GM19238 (cell line): ENCODE measurements at regions not wholly inside any gene's neighbourhood (a gene's known extent, or its start where the extent isn't known, plus 50 kb on each side); places are given as distances from the start of the nearest gene placed in this dataset.
"Not testable (repeated sequence)": the region's sequence is repeated elsewhere in the genome, so short reads cannot be mapped to it uniquely, and the experiment has no call there.

ENCODE experiments used
- DNase-seq: peaks from one replicate; pipeline ENCODE4 v3.0.0; 2011; ENCODE audit warnings: low spot score; ENCODE audit not compliant: insufficient read length

DNA sequence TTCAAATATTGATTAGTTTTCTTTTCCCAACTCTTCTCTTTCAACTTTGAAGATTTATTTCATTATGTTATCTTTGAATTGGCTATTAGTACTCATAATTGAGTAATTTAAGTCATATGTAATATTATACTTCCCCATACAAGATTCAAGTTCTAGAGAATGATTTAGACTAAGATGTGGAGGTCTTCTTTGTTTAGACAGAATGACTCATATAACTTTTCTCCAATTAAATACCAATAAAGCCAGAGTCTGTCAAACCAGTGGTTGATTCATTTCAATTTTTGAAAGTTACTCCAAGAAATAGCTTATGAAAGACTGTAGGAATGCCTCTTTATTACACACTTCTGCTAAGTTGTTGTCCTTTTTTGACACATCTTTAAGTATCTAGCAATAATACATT, 115.8 kb upstream of the SLC35F3 start:
- no peak for DNase-seq

DNA sequence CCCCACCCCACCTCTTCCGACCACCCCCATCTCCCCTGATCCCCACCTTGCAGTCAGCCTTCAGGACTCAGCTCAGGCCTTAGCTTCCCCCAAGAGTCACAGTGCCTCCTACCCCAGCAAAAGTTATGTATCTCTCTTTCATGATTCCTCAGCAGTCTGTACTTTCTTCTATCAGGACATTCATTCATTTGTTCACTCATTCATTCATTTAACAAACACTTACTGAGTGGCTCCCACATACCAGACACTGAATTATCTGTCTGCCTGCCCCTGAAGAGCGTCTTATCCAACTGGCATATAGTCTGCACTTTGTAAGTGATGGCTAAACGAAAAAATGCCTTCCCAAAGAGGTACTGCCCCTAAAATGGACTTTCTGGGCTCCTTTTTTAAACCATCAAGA, 114.4 kb upstream of the SLC35F3 start:
- DNase-seq = no peak

DNA sequence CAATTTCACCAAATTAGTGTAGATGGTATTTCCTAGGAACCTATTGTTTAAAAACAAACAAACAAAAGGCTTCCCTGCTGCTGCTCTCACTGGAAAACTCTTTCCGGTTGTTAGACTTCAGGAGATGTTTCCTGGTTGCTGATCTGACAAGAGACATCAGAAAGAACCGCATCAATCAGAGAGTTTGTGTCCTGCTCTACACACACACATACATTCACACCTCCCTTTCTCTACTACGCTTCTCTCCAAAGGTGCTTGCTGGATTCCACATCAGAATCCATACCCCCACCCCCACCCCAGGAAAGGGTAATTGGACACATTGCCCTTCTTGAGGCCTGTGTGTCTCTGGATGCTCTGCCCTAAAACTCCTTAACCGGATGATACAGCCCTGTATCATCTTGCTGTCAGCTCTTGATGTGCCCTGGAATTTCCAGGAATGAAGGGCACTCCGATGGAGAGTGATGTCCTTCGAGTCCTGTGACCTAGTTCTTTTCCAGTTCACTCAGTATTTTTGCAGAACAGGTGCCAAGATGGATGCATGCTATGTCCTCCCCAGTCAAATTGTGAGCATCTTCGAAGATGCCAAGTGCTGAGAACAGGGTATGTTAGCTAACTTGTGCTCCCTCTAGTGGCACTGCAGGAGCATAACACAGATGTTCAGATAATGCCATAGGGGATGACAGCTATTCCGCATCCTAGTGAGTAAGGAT, 113.7 kb upstream of the SLC35F3 start:
- DNase-seq = peak; percentile 27

DNA sequence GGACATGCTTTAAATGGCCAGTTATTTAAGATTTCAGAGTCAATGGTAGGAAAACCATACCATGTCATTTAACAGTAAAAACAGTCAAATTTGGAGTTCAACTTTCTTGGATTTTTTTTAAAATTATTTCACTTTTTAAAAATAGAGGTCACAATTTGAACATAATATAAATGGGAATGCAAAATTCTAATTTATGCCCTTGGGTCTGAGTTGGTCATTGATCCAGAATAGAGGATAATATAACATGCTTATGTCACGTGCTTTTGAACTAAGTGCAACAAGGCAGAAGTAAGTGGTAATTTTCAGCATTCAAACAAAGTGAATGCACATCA, 113.1 kb upstream of the SLC35F3 start:
- no peak for DNase-seq

DNA sequence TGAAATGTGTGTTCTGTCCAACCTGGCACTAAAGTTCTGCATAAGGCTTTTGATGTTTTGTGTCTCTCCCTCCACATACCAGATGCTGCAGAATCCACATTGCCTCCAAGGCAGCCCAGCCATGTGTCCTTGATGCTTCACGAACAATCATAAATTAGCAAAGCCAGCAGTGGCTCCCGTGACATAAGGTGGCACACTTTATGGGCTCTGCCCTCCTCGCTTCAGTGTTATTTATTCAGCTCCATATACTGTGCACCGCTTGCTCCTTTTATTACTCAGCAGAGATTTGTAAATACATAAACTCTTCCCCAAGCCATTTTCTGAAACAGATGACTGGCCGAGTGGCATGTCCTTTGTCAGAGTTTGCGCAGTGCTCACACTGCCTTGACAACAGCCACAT, 112.8 kb upstream of the SLC35F3 start:
- no peak for DNase-seq

DNA sequence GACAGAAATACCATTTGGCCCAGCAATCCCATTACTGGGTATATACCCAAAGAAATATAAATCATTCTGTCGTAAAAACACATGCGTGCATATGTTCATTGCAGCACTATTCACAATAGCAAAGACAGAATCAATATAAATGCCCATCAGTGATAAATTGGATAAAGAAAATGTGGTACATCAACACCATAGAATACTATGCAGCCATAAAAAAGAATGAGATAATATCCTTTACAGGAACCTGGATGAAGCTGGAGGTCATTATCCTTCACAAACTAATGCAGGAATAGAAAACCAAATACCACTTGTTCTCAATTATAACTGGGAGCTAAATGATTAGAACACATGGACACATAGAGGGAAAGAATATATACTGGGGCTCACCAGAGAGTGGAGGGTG, 109.6 kb upstream of the SLC35F3 start:
- DNase-seq = no peak

DNA sequence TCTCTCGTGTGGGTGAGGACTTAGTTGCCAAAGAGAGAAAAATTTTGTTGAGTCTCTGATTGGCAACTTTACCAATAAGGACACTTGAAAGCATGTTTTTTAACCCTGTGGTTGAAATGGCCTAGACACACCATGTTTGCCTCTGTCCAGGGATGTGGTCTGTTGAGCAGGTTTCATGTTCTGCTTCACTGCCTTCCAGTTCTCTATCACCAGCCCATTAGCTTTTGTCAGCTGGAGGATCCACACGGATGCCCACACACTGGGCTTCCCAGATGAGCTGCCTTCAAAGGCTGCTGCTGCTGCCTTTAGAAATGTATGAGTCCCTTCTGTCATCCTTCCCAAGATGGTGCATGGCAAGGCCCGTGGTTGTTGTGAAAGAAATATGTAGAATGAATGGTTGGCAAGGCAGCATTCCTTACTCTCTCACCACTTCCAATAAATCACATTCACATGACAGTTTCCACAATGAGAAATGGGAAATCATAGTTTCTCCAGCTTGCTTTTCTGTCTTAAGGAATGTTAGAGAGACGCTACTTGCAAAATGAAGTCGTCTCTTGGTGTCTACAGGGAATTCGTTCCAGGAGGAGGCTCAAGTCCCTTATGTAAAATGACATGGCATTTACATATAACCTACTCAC, 108.2 kb upstream of the SLC35F3 start:
- DNase-seq = no peak

DNA sequence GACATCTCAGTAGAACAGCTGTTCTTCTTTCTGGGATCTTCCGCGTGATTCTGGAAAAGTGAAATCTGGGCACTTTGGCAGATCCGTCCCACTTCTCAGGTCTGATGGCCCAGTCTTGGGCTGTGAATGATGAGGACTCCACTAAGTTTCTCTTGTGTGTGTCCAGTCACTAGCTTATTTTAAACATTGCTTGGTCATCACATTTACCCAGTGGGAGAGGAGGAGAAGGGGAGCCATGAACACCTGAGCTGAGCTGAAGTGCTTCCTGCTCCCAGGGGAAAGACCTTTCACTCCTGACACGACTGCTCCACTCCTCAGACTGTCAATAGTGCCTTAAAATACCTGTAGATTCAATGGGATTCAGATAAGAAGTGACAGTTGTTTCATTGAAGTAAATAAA, 101.9 kb upstream of the SLC35F3 start:
- DNase-seq = no peak

DNA sequence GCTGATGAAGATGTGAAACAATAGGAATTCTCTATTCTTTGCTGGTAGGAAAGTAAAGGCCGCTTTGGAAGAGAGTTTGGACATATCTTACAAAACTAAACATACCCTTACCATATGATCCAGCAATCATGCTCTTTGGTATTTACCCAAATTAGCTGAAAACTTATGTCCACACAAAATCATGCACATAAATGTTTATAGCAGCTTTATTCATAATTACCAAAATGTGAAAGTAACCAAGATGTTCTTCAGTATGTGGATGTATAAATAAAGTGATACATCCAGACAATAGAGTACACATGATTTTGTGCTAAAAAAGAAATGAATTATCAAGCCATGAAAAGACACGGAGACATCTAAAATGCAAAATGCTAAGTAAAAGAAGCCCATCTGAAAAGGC, 98.7 kb upstream of the SLC35F3 start:
- no peak for DNase-seq

DNA sequence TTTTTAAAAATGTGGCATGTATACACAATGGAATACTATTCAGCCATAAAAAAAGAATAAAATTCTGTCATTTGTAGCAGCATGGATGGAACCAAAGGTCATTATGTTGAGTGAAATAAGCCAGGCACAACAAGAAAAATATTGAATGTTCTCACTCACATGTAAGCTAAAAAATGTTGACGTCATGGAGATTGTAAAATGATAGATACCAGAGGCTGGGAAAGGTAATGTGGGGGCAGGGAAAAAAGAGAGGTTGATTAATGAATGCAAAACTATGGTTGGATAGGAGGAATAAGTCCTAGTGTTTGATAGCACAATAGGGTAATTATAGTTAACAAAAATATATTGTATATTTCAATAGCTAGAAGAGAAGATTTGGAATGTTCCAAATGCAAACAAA, 89.1 kb upstream of the SLC35F3 start:
- DNase-seq = no peak

DNA sequence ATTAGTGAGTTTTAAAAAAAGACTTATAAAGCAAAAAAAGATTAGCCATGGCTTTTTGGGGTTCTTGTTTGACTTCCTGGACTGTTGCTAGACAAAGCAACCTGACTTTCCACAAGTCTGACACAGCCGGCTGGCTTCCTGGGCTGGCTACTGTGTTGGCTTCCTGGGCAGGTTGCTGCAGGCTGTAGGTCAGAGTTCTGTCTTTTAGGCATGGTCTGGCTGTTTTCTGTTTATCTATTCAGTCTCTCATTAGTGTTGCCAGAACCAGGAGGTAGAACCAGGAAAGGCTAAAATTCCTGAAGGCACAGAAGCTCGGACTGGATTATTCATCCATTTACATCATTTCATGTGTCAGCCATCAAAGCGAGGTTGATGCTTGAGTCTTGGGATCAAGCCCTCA, 88.6 kb upstream of the SLC35F3 start:
- no peak for DNase-seq

DNA sequence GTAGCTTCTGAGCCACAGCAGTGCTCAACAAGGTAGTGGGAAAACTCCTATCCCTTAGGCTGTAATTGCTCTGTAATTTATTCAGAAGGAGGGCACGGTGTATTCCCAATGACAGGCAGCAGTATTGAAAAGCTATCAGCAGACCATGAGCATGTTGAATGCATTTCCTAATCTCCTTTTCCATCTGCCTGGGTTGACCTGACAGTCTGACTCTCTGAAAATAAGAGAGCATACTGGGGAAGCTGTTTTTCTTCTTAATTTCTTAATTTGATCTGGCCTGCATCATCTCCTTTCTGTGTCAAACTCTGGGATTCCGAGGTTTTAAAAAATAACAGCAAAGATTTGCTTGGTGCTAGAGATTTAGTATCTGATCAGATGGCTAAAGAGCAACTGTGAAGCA, 88.1 kb upstream of the SLC35F3 start:
- DNase-seq = no peak

DNA sequence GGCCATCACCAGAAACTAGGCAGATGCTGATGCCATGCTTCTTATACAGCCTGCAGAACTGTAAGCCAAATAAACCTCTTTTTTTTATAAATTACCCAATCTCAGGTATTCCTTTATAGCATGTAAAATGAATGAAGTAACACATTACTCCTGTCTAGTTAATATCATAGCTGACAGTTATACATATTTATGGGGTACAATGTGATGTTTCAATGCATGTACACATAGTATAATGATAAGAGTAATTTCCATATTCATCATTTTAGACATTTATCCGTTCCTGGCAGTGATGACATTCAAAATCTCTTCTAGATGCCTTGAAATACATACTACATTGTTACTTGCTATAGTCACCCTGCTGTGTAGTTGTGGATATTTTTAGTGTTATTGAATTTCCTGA, 85.4 kb upstream of the SLC35F3 start:
- DNase-seq = no peak

DNA sequence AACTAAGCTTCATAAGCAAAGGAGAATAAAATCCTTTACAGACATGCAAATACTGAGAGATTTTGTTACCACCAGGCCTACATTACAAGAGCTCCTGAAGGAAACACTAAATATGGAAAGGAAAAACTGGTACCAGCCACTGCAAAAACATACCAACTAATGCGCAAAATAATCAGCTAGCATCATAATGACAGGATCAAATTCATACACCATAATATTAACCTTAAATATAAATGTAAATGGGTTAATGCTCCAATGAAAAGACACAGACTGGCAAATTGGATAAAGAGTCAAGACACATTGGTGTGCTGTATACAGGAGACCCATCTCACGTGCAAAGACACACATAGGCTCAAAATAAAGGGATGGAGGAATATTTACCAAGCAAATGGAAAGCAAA, 80.3 kb upstream of the SLC35F3 start:
- DNase-seq = not testable (repeated sequence)

DNA sequence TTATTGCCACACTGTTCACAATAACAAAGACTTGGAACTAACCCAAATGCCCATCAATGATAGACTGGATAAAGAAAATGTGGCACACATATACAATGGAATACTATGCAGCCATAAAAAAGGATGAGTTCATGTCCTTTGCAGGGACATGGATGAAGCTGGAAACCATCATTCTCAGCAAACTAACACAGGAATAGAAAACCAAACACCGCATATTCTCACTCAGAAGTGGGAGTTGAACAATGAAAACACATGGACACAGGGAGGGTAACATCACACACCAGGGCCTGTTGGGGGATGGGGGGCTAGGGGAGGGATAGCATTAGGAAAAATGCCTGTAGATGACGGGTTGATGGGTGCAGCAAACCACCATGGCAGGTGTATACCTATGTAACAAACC, 76.5 kb upstream of the SLC35F3 start:
- DNase-seq = not testable (repeated sequence)

DNA sequence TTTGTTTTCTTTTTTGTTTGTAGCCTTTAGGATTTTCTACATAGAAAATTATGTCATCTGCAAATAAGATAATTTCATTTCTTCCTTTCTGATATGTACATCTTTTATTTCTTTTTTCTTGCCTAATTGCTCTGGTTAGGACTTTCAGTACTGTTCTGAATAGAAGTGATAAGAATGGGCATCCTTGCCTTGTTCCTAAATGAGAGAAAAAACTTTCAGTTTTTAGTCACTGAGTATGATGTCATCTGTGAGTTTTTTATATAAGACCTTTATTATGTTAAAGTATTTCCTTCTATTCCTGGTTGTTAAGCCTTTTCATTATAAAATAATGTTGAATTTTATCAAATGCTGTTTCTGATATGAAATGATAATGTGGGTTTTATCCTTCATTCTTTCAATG, 76.0 kb upstream of the SLC35F3 start:
- no peak for DNase-seq

DNA sequence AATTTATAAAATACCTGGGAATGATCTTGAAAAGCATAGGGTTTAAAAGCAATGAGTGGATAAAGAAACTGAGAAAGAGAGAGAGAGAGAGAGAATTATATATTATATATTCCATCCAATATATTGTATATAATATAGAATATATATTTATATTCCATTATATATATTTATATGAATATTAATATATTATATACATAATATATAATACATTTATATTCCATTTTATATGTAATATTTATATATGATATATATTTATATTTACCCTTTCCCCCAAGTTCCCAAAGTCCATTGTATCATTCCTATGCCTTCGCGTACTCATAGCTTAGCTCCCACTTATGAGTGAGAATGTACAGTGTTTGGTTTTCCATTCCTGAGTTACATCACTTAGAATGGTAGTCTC, 69.9 kb upstream of the SLC35F3 start:
- no peak for DNase-seq

DNA sequence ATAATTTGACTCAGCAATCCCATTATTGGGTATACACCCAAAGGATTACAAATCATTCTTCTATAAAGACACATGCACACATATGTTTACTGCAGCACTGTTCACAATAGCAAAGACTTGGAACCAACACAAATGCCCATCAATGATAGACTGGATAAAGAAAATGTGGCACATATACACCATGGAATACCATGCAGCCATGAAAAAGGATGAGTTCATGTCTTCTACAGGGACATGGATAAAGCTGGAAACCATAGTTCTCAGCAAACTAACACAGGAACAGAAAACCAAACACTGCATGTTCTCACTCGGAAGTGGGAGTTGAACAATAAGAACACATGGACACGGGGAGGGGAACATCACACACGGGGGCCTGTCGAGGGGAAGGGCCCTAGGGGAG, 66.3 kb upstream of the SLC35F3 start:
- not testable (repeated sequence) for DNase-seq

DNA sequence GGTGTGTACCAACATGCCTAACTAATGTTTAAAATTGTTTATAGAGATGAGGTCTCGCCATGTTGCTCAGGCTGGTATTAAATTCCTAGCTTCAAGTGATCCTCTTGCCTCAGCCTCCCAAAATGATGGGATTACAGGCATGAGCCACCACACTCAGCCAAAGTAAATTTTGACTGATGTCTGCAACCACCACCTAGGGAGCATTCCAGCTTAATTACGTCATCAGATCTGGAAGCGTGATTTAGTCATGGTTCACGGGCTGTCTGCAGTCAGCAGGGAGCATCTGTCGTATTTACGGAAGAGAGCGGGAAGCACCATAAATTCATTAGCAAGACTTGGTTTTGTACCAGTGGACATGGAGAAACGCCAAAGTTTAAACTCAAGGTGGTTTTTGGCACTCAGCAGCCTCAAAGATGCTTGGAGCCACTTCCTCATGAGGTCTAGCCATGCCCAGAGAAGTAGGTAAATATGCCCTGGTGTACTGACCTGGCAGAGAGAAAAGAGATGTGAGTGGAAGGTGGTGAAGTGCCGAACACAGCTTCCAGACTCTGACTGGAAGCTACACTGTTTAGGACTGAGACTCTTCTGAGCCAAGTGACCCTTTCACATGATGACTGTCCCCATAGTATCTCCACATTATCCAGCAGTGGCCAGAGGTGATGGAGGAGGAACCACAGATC, 60.8 kb upstream of the SLC35F3 start:
- no peak for DNase-seq

DNA sequence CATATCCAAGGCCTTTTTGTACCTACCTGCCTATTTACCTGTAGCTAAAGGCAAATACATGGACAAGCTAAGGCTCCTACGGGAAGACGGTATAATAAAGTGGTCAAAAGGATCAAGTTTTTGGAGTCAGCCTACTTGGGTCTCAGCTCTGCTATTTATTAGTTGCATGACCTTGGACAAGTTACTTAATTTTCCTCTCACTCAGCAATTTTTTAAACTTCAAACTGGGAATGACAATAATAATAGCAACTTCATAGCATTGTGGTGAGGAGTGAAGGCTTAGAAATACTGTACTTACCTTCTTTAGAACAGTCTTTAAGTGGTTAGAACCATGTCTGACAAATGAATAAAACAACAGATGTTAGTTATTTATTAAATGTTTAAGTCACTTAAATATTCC, 60.2 kb upstream of the SLC35F3 start:
- no peak for DNase-seq

DNA sequence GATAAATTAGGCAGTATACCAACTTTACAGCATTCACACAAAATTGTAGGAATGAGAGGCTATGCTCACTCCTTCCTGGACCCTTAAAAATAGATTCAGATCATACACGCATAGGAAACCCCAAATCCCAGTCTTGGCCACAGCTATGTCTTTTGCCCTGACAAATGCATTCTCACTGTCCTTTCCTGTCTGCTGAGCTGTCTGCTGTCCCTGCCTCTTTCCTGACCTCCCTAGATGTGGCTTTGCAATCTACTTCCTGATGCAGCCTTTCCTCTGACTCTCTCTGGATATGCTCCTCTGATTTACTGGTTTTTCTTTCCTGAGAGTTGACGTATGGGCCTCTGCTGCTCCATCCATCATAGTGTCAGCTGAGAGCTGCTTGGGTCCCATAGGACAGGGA, 59.8 kb upstream of the SLC35F3 start:
- no peak for DNase-seq
